Adrenal gland (tissue), 9 donors: ENCODE measurements at regions not wholly inside any gene's neighbourhood (a gene's known extent, or its start where the extent isn't known, plus 50 kb on each side); places are given as distances from the start of the nearest gene placed in this dataset.

Experiments used
- DNase-seq, 7 donors: peaks; one replicate each; pipeline ENCODE4 v3.0.0-alpha.2; 2019 to 2020
- H3K27ac ChIP-seq, 5 donors: fragments of 200-600 bp; sonication (generic) in 4 of 5; 1 replicate in 3 of 5; 2 replicates in 2 of 5; pipeline versions ENCODE4 v1.5.1 to v1.8.0; 2016 to 2020; ENCODE audit warnings: mild to moderate bottlenecking in 1 of 5
- H3K27me3 ChIP-seq: fragments of 200-600 bp; 2 replicates; pipeline ENCODE4 v1.8.0; 2021
- H3K36me3 ChIP-seq, 2 donors: fragments of 200-600 bp; replicated peaks in 1 of 2; 1 replicate in 1 of 2; 2 replicates in 1 of 2; pipeline versions ENCODE4 v1.5.1 to v1.8.0; 2018 to 2022
- H3K4me1 ChIP-seq, 2 donors: fragments of 200-600 bp; replicated peaks in 1 of 2; 1 replicate in 1 of 2; 2 replicates in 1 of 2; pipeline versions ENCODE4 v1.5.1 to v1.8.0; 2018 to 2021
- H3K4me3 ChIP-seq, 4 donors: fragments of 200-600 bp; sonication (generic) in 3 of 4; one replicate each; pipeline ENCODE4 v1.5.1; 2016 to 2018
- H3K9me3 ChIP-seq, 3 donors: fragments of 200-600 bp; sonication (generic) in 1 of 3; replicated peaks in 1 of 3; 1 replicate in 2 of 3; 2 replicates in 1 of 3; pipeline versions ENCODE4 v1.5.1 to v1.8.0; 2016 to 2021
- POLR2A ChIP-seq, 2 donors: fragments of 450-650 bp; IDR thresholded peaks; one replicate each; pipeline ENCODE4 v1.6.1; 2017; ENCODE audit warnings: antibody characterized with exemption in 2 of 2, mild to moderate bottlenecking in 2 of 2, moderate library complexity in 1 of 2
- WGBS, 4 donors: extraction: QIAGEN DNeasy Blood & Tissue Kit in 2 of 4; methylation state at CpG; one replicate each; pipeline versions ENCODE4 v1.1.5 to v1.1.7; 2013 to 2017; 5-methylcytosine and 5-hydroxymethylcytosine counted together
- intact Hi-C, 2 donors: fragments of 100-400 bp; cut with DNase I; formaldehyde crosslinking; loops; one replicate each; pipeline versions ENCODE4 v1.14.1 to v1.15.0; 2022 to 2023
- TF ChIP-seq, protein P1 (sequence below), 6 experiments: fragments of 450-650 bp in 4 of 6; fragments of 200-600 bp in 2 of 6; sonication (generic) in 1 of 6; IDR thresholded peaks; 1 replicate in 5 of 6; 2 replicates in 1 of 6; pipeline versions ENCODE4 v1.5.1 to v1.8.0; 2016 to 2021; ENCODE audit warnings: antibody characterized with exemption in 6 of 6, mild to moderate bottlenecking in 2 of 6, moderate library complexity in 1 of 6
- donor health status: healthy with polysubstance abuse.
- donor health status: Bipolar disorder and iron deficiency.
- donor health status: DM: yes; HTN: yes; CAD: no.
- donor health status: DM: no; HTN: no; CAD: no.
- donor health status: DM: no; HTN: no; CAD: no.

DNA sequence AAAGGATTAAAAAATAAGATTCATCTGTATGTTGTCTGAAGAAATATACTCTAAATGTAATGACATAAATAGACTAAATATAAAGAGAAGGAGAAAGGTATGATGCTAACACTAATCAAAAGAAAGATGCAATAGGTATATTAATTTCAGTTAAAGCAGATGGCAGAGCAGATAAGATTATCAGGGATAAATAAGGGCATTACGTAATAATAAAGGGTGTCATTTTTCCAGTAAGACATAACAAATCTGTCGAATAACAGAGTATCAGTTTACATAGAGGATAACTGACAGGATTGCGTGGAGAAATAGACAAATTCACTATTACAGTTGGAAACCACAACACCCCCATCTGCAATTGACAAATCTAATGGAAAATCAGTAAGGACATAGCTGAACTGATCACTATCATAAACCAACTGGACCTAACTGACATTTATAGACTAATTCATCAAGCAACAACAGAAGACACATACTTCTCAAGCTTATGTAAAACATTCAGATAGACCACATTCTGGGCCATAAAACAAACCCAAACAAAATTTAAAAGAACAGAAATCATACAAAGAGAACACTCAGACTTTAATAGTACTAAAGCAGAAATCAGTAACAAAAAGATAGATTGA is 384.1 kb upstream of the COBL start:
- Histone ChIP-seq H3K4me3 (no peak overlapping the region), H3K9me3 (peaks cover 0 to 5% (median 3%) of the 10 kb centered on the region in 3 donors), H3K36me3 (no peaks in the 10 kb centered on the region), H3K4me1 (peaks cover 4% of the 10 kb centered on the region in 2 donors), H3K27me3 (no peaks in the 10 kb centered on the region), H3K27ac (no peak overlapping the region)
- 61 to 92% (median 68%) methylated on average over 3 of the region's 3 CpGs for WGBS, 4 donors
- no peak for TF ChIP-seq POLR2A (IDR thresholded peaks at IDR 0.05)
- TF ChIP-seq, protein P1, sequence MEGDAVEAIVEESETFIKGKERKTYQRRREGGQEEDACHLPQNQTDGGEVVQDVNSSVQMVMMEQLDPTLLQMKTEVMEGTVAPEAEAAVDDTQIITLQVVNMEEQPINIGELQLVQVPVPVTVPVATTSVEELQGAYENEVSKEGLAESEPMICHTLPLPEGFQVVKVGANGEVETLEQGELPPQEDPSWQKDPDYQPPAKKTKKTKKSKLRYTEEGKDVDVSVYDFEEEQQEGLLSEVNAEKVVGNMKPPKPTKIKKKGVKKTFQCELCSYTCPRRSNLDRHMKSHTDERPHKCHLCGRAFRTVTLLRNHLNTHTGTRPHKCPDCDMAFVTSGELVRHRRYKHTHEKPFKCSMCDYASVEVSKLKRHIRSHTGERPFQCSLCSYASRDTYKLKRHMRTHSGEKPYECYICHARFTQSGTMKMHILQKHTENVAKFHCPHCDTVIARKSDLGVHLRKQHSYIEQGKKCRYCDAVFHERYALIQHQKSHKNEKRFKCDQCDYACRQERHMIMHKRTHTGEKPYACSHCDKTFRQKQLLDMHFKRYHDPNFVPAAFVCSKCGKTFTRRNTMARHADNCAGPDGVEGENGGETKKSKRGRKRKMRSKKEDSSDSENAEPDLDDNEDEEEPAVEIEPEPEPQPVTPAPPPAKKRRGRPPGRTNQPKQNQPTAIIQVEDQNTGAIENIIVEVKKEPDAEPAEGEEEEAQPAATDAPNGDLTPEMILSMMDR (IDR thresholded peaks at IDR 0.05): no peak
- intact Hi-C loops: no loop called here
- no peak for DNase-seq

DNA sequence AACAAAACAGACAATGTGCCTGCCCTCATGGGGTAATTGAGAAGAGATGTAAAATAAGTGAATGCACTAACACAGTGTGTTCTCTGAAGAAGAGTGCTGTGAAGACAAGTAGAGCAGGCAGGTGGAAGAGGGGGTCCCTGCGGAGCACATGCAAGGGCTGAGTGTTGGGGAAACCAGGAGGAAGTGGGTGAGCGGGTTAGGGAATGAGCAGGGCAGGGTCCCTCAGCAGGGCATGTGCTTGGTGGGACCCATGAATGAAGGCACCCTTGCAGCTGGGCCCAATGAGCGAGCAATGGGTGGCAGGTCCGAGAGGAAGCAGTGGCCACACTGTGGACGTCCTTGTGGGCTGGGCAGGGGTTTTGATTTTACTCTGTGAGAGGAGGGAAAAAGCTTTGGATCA is 376.6 kb upstream of the COBL start:
- Histone ChIP-seq H3K27ac (no peak overlapping the region), H3K4me1 (peaks cover 0 to 4% of the 10 kb centered on the region in 2 donors), H3K36me3 (no peaks in the 10 kb centered on the region), H3K27me3 (no peaks in the 10 kb centered on the region), H3K4me3 (no peak overlapping the region), H3K9me3 (peaks cover 0 to 3% (median 0%) of the 10 kb centered on the region in 3 donors)
- intact Hi-C loops: no loop called here
- 87 to 91% (median 89%) methylated on average over 5 of the region's 5 CpGs for WGBS, 4 donors
- TF ChIP-seq POLR2A (IDR thresholded peaks at IDR 0.05): no peak
- TF ChIP-seq, protein P1 (IDR thresholded peaks at IDR 0.05): no peak
- DNase-seq: no peak

DNA sequence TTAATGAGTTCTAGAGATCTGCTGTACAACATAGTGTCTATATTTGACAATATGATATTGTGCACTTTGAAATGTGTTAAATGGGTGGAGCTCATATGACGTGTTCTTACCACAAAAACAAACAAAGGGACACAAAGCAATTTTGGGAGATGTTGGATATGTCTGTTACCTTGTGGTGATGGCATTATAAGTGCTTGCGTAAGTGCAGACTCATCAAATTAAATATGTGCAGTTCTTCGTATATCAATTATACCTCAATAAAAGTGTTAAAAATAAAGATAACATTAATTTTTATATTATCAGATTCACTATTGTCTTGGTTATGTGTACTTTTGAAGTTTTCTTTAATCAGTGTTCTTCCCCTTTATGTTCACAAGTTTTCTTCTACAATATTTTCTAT is 372.9 kb upstream of the COBL start:
- Histone ChIP-seq H3K4me3 (no peak overlapping the region), H3K4me1 (no peaks in the 10 kb centered on the region), H3K27ac (no peak overlapping the region), H3K27me3 (no peaks in the 10 kb centered on the region), H3K36me3 (no peaks in the 10 kb centered on the region), H3K9me3 (no peaks in the 10 kb centered on the region)
- 79 to 85% (median 82%) methylated on average over 3 of the region's 3 CpGs for WGBS, 4 donors
- intact Hi-C loops: no loop called here
- no peak for DNase-seq
- TF ChIP-seq, protein P1 (IDR thresholded peaks at IDR 0.05): no peak
- no peak for TF ChIP-seq POLR2A (IDR thresholded peaks at IDR 0.05)

DNA sequence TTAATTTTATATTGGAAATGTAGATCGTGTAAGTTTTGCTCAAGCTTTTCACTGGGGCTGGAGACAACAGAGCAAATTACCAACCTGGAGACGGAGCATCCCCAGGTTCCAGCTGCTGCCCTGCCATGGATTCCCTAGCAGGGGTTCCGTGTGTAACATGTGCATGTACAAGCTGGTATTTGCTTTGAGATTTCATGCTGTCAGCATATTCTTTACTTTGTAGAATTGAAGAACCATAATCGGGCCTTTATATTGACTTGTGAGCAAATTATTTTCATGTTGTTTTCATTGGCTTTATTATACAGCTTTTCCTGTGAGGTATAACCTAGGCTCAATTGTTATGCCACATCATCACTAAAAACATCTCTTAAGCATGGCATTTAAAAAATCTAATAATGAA is 369.2 kb upstream of the COBL start:
- intact Hi-C loops: no loop called here

More for the DNA sequence above, 369.2 kb upstream of the COBL start:
- TF ChIP-seq, protein P1 (IDR thresholded peaks at IDR 0.05): no peak
- TF ChIP-seq POLR2A (IDR thresholded peaks at IDR 0.05): no peak
- 88 to 90% (median 88%) methylated on average over 4 of the region's 4 CpGs for WGBS, 4 donors
- no peak overlapping the region for H3K27ac ChIP-seq
- H3K9me3 ChIP-seq: no peaks in the 10 kb centered on the region
- no peak overlapping the region for H3K4me3 ChIP-seq
- H3K4me1 ChIP-seq: no peaks in the 10 kb centered on the region
- H3K27me3 ChIP-seq: no peaks in the 10 kb centered on the region
- no peak for DNase-seq
- no peaks in the 10 kb centered on the region for H3K36me3 ChIP-seq
